BJ (cell line): ENCODE measurements at regions not wholly inside any gene's neighbourhood (a gene's known extent, or its start where the extent isn't known, plus 50 kb on each side); places are given as distances from the start of the nearest gene placed in this dataset.

Experiments
- CTCF ChIA-PET: fragments of 350-600 bp; formaldehyde crosslinking; extraction: SDS; loops from one replicate; lab custom pipeline; 2021; ENCODE audit warnings: antibody characterized with exemption, inconsistent platforms; lab: Yijun Ruan, JAX
- POLR2A ChIA-PET: fragments of 300-600 bp; sonication (Branson Sonifier 250); formaldehyde crosslinking; extraction: SDS; loops from one replicate; lab custom pipeline; 2021; ENCODE audit warnings: antibody characterized with exemption; lab: Charles Lee
- DNase-seq: peaks from one replicate; pipeline ENCODE4 v3.0.0-alpha.2; 2011; ENCODE audit warnings: low read depth
- H3K27me3 ChIP-seq: 2 replicates; pipeline ENCODE4 v1.6.0; 2011; ENCODE audit warnings: low read length; ENCODE audit not compliant: control insufficient read depth, insufficient read depth
- H3K36me3 ChIP-seq: 2 replicates; pipeline ENCODE4 v1.5.1; 2011; ENCODE audit warnings: low read length; ENCODE audit not compliant: control insufficient read depth, insufficient read depth
- H3K4me3 ChIP-seq: 2 replicates; pipeline ENCODE4 v1.5.1; 2011; ENCODE audit warnings: low read depth, mild to moderate bottlenecking, control low read depth, low read length
- TF ChIP-seq, protein P1 (sequence below): IDR thresholded peaks from 2 replicates; pipeline ENCODE4 v1.5.1; 2011; ENCODE audit warnings: low read depth, mild to moderate bottlenecking, control low read depth, inconsistent platforms, low read length, moderate library complexity; ENCODE audit not compliant: insufficient read depth

DNA sequence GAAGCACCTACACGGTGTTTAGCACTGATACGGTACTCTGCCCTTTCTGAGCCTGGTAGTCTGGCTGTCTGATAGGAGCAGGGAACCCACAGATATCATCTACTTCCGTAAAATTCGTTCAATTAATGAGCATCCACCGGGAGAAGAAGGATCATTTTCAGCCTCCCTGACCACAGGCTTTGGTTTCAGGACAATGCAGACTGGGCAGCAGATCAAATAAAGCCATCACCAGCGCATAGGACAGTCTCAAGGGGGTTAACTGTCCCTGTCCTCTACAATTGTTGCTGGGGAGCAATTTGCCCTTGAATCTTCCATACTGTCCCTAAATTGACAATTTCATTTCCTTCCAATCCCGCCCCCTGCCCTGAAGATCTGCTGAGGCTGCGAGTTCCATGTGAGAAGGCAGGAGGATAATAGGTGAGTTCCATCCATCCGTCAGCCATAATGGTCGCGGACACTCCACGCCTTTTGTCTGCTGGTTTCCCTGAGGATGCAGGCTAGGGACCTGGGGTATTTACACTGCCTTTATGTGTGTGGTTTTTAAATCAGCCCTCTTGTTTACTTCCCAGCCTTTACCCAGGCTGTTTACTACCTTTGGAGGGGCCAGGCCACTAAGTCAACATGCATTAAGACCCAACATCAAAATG is 110.0 kb downstream of the MYCN start:
- Histone ChIP-seq H3K27me3 (no peaks in the 10 kb centered on the region), H3K4me3 (no peak overlapping the region), H3K36me3 (no peaks in the 10 kb centered on the region)
- no peak for DNase-seq
- CTCF ChIA-PET = no interaction called here
- POLR2A ChIA-PET = no interaction called here
- TF ChIP-seq, protein P1, sequence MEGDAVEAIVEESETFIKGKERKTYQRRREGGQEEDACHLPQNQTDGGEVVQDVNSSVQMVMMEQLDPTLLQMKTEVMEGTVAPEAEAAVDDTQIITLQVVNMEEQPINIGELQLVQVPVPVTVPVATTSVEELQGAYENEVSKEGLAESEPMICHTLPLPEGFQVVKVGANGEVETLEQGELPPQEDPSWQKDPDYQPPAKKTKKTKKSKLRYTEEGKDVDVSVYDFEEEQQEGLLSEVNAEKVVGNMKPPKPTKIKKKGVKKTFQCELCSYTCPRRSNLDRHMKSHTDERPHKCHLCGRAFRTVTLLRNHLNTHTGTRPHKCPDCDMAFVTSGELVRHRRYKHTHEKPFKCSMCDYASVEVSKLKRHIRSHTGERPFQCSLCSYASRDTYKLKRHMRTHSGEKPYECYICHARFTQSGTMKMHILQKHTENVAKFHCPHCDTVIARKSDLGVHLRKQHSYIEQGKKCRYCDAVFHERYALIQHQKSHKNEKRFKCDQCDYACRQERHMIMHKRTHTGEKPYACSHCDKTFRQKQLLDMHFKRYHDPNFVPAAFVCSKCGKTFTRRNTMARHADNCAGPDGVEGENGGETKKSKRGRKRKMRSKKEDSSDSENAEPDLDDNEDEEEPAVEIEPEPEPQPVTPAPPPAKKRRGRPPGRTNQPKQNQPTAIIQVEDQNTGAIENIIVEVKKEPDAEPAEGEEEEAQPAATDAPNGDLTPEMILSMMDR = no peak

DNA sequence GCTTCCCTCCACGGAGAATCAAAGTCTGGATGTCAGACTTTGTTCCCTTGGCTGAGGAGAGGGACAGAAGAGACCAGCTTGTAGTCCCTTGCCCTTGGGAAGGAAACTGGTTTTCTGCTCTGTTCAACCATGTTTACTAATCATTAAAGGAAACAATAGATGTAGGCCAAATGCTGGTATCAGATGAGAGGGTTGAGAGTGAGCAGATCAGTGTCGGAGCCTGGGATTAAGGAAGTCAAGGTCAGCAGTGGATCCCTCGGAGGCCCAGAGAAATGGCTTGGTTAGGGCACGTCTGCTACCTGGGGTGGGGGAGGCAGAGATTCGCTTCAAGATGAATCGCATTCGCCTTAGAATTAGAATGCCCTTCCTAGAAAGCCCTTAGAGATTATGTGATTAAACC is 109.1 kb downstream of the MYCN start:
- ChIA-PET POLR2A (no interaction called here), CTCF (no interaction called here)
- no peak for DNase-seq
- Histone ChIP-seq H3K27me3 (no peaks in the 10 kb centered on the region), H3K36me3 (no peaks in the 10 kb centered on the region), H3K4me3 (no peak overlapping the region)
- TF ChIP-seq, protein P1 = no peak

DNA sequence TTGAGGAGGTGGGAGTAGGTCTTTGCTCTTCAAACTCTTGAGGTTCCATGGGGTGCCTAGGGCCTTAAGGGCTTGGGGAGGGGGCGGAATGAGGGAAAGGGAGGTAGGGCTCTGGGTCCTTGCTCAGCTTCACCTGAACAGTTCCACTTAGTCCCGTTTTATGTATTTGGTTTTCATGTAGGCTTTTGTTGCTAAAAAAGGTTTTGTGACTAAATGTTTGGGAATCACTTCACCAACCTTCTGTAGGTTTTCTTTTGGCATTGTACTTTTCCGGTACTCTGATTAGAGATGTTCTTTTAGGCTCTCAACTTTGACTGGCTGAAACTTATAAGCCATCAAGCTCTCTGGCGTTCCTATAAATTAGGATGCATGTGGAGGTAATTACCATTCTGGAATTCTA is 108.1 kb downstream of the MYCN start:
- Histone ChIP-seq H3K4me3 (no peak overlapping the region), H3K27me3 (no peaks in the 10 kb centered on the region), H3K36me3 (no peaks in the 10 kb centered on the region)
- TF ChIP-seq, protein P1 = no peak
- POLR2A ChIA-PET = no interaction called here
- no peak for DNase-seq
- CTCF ChIA-PET = no interaction called here

DNA sequence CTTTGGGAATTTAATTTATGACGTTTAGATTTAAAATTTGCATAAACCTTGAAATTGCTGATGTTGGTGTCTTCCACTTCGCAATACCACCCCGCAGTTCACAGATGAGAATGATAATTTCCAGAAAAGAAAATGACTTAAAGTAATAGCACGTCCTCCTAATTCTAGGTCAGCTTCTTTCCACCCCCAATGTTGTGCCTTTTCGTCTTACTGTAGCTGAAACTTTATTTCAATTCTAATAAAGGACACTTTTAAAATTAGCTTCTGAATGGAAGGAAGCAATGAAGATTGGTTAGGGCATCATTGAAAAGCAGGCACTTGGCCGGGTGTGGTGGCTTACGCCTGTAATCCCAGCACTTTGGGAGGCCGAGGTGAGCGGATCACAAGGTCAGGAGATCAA is 107.4 kb downstream of the MYCN start:
- POLR2A ChIA-PET = no interaction called here
- Histone ChIP-seq H3K4me3 (no peak overlapping the region), H3K27me3 (no peaks in the 10 kb centered on the region), H3K36me3 (no peaks in the 10 kb centered on the region)
- DNase-seq = no peak
- CTCF ChIA-PET = no interaction called here
- TF ChIP-seq, protein P1 = no peak

DNA sequence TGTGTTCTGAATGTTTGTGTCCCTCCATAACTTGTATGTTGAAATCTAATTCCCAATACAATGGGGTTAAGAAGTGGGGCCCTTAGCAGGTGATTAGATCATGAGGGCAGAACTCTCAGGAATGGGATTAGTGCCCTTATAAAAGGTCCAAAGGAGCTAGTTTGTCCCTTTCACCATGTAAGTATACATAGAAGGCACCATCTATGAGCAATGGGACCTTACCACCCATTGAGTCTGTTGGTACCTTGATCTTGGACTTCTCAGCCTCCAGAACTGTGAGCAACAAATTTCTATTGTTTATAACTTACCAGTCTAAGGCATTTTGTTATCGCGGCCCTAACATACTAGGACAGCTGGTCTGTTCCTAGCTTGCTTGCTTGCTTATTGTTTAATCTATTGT is 106.3 kb downstream of the MYCN start:
- CTCF ChIA-PET = no interaction called here
- POLR2A ChIA-PET = no interaction called here
- no peak overlapping the region for H3K4me3 ChIP-seq
- no peak for DNase-seq
- H3K27me3 ChIP-seq = no peaks in the 10 kb centered on the region
- H3K36me3 ChIP-seq = no peaks in the 10 kb centered on the region
- TF ChIP-seq, protein P1 = no peak
